Esophagus muscularis mucosa (tissue), 4 donors: ENCODE measurements at regions not wholly inside any gene's neighbourhood (a gene's known extent, or its start where the extent isn't known, plus 50 kb on each side); places are given as distances from the start of the nearest gene placed in this dataset.

Source experiments
- EP300 ChIP-seq: sonication (generic); formaldehyde crosslinking; IDR thresholded peaks from one replicate; pipeline ENCODE4 v1.6.1; 2017; ENCODE audit warnings: antibody characterized with exemption
- POLR2AphosphoS5 ChIP-seq, 2 donors: sonication (generic); formaldehyde crosslinking; IDR thresholded peaks; one replicate each; pipeline ENCODE4 v1.6.1; 2017; ENCODE audit warnings: antibody characterized with exemption in 2 of 2
- TF ChIP-seq, protein P1 (sequence below), 3 experiments: fragments of 200-600 bp in 2 of 3; fragments of 450-650 bp in 1 of 3; sonication (generic) in 2 of 3; IDR thresholded peaks; one replicate each; pipeline ENCODE4 v1.5.1; 2017 to 2019; ENCODE audit warnings: antibody characterized with exemption in 3 of 3, mild to moderate bottlenecking in 2 of 3, moderate library complexity in 1 of 3

- TF ChIP-seq, protein P1, sequence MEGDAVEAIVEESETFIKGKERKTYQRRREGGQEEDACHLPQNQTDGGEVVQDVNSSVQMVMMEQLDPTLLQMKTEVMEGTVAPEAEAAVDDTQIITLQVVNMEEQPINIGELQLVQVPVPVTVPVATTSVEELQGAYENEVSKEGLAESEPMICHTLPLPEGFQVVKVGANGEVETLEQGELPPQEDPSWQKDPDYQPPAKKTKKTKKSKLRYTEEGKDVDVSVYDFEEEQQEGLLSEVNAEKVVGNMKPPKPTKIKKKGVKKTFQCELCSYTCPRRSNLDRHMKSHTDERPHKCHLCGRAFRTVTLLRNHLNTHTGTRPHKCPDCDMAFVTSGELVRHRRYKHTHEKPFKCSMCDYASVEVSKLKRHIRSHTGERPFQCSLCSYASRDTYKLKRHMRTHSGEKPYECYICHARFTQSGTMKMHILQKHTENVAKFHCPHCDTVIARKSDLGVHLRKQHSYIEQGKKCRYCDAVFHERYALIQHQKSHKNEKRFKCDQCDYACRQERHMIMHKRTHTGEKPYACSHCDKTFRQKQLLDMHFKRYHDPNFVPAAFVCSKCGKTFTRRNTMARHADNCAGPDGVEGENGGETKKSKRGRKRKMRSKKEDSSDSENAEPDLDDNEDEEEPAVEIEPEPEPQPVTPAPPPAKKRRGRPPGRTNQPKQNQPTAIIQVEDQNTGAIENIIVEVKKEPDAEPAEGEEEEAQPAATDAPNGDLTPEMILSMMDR (IDR thresholded peaks at IDR 0.05) = no peak
- TF ChIP-seq POLR2AphosphoS5 (IDR thresholded peaks at IDR 0.05) = no peak
- no peak for TF ChIP-seq EP300
These were observed 209.9 kb upstream of the C16orf82 start for GRCh38 chr16:26856791-26857190.
